ENCODE measurements at regions not wholly inside any gene's neighbourhood (a gene's known extent, or its start where the extent isn't known, plus 50 kb on each side); places are given as distances from the start of the nearest gene placed in this dataset.
A peak's percentile ranks its signal among the peaks of the same experiment; 100 is the strongest.

- CTCF ChIA-PET: no interaction called here
- Mint-ChIP-seq H3K4me1 (ENCODE audit: low read depth, unreplicated experiment) (peaks cover 30% of the 10 kb centered on the region), H3K27ac (ENCODE audit: unreplicated experiment) (no peak overlapping the region), H3K27me3 (ENCODE audit: unreplicated experiment) (no peaks in the 10 kb centered on the region), H3K36me3 (ENCODE audit: insufficient read depth, unreplicated experiment) (no peaks in the 10 kb centered on the region), H3K9me3 (ENCODE audit: low read depth, unreplicated experiment) (no peaks in the 10 kb centered on the region), H3K4me3 (ENCODE audit: low read depth, unreplicated experiment) (no peak overlapping the region)
- intact Hi-C loops (cut with micrococcal nuclease; ENCODE audit: unreplicated experiment): no loop called here
- DNase-seq: peak; percentile 42
- TF ChIP-seq CTCF (IDR thresholded peaks at IDR 0.05; ENCODE audit: unreplicated experiment): no peak
- BruUV-seq (replicated peaks): no TSS peak
Observed at GRCh38 chr17:71936977-71937376, 183.8 kb upstream of the SOX9 start.

GRCh38 chr17:71937914-71938313, 182.9 kb upstream of the SOX9 start:
- no peaks in the 10 kb centered on the region for H3K9me3 Mint-ChIP-seq (ENCODE audit: low read depth, unreplicated experiment)
- no peak for TF ChIP-seq CTCF (IDR thresholded peaks at IDR 0.05; ENCODE audit: unreplicated experiment)
- CTCF ChIA-PET: no interaction called here
- no peaks in the 10 kb centered on the region for H3K36me3 Mint-ChIP-seq (ENCODE audit: insufficient read depth, unreplicated experiment)
- no peak for DNase-seq
- no TSS peak for BruUV-seq (replicated peaks)
- H3K27ac Mint-ChIP-seq (ENCODE audit: unreplicated experiment): no peak overlapping the region
- intact Hi-C loops (cut with micrococcal nuclease; ENCODE audit: unreplicated experiment): no loop called here
- H3K4me1 Mint-ChIP-seq (ENCODE audit: low read depth, unreplicated experiment): peaks cover 30% of the 10 kb centered on the region
- no peaks in the 10 kb centered on the region for H3K27me3 Mint-ChIP-seq (ENCODE audit: unreplicated experiment)
- H3K4me3 Mint-ChIP-seq (ENCODE audit: low read depth, unreplicated experiment): no peak overlapping the region

GRCh38 chr17:71938340-71939010, 182.3 kb upstream of the SOX9 start:
- DNase-seq: no peak
- BruUV-seq (replicated peaks): no TSS peak
- Mint-ChIP-seq H3K36me3 (ENCODE audit: insufficient read depth, unreplicated experiment) (no peaks in the 10 kb centered on the region), H3K27me3 (ENCODE audit: unreplicated experiment) (no peaks in the 10 kb centered on the region), H3K4me3 (ENCODE audit: low read depth, unreplicated experiment) (no peak overlapping the region), H3K27ac (ENCODE audit: unreplicated experiment) (no peak overlapping the region), H3K9me3 (ENCODE audit: low read depth, unreplicated experiment) (no peaks in the 10 kb centered on the region), H3K4me1 (ENCODE audit: low read depth, unreplicated experiment) (peaks cover 30% of the 10 kb centered on the region)
- TF ChIP-seq CTCF (IDR thresholded peaks at IDR 0.05; ENCODE audit: unreplicated experiment): no peak
- intact Hi-C loops (cut with micrococcal nuclease; ENCODE audit: unreplicated experiment): no loop called here
- CTCF ChIA-PET: no interaction called here

GRCh38 chr17:71941920-71942319, 178.9 kb upstream of the SOX9 start:
- TF ChIP-seq CTCF (IDR thresholded peaks at IDR 0.05; ENCODE audit: unreplicated experiment): no peak
- intact Hi-C loops (cut with micrococcal nuclease; ENCODE audit: unreplicated experiment): no loop called here
- H3K27me3 Mint-ChIP-seq (ENCODE audit: unreplicated experiment): no peaks in the 10 kb centered on the region
- H3K36me3 Mint-ChIP-seq (ENCODE audit: insufficient read depth, unreplicated experiment): no peaks in the 10 kb centered on the region
- H3K27ac Mint-ChIP-seq (ENCODE audit: unreplicated experiment): no peak overlapping the region
- CTCF ChIA-PET: no interaction called here
- no peak overlapping the region for H3K4me3 Mint-ChIP-seq (ENCODE audit: low read depth, unreplicated experiment)
- H3K4me1 Mint-ChIP-seq (ENCODE audit: low read depth, unreplicated experiment): peaks cover 11% of the 10 kb centered on the region
- BruUV-seq (replicated peaks): no TSS peak
- no peak for DNase-seq
- peaks cover 5% of the 10 kb centered on the region for H3K9me3 Mint-ChIP-seq (ENCODE audit: low read depth, unreplicated experiment)
